ENCODE measurements at regions not wholly inside any gene's neighbourhood (a gene's known extent, or its start where the extent isn't known, plus 50 kb on each side); places are given as distances from the start of the nearest gene placed in this dataset.
"Not testable (repeated sequence)": the region's sequence is repeated elsewhere in the genome, so short reads cannot be mapped to it uniquely, and the experiment has no call there.

- no peak for DNase-seq
Measured at GRCh38 chrX:40893251-40893910, 158.0 kb upstream of the MED14 start.

GRCh38 chrX:40895246-40895645 is 159.9 kb upstream of the MED14 start:
- DNase-seq = no peak

GRCh38 chrX:40897718-40898270 is 162.5 kb upstream of the MED14 start:
- peak; percentile 35 for DNase-seq

GRCh38 chrX:40904739-40905138 is 169.4 kb upstream of the MED14 start:
- not testable (repeated sequence) for DNase-seq

GRCh38 chrX:40908026-40908425 is 172.7 kb upstream of the MED14 start:
- no peak for DNase-seq

- no peak for DNase-seq
Measured at GRCh38 chrX:40908857-40909475, 173.6 kb upstream of the MED14 start.

- peak; percentile 18 for DNase-seq
Measured at GRCh38 chrX:40912166-40912565, 173.1 kb upstream of the USP9X start.

- peak; percentile 18 for DNase-seq
Measured at GRCh38 chrX:40912576-40912975, 172.7 kb upstream of the USP9X start.

GRCh38 chrX:40920351-40920750 is 164.9 kb upstream of the USP9X start:
- DNase-seq = no peak

- no peak for DNase-seq
Measured at GRCh38 chrX:40922307-40922706, 162.9 kb upstream of the USP9X start.

- DNase-seq = not testable (repeated sequence)
Measured at GRCh38 chrX:40926739-40927427, 158.4 kb upstream of the USP9X start.

GRCh38 chrX:40928076-40928475 is 157.2 kb upstream of the USP9X start:
- DNase-seq = no peak

GRCh38 chrX:40931921-40932320 is 153.3 kb upstream of the USP9X start:
- DNase-seq = no peak

GRCh38 chrX:40933132-40933705 is 152.0 kb upstream of the USP9X start:
- peak; percentile 4 for DNase-seq

GRCh38 chrX:40933706-40934425 is 151.4 kb upstream of the USP9X start:
- no peak for DNase-seq

- DNase-seq = no peak
Measured at GRCh38 chrX:40936827-40937226, 148.4 kb upstream of the USP9X start.

- no peak for DNase-seq
Measured at GRCh38 chrX:40938423-40938822, 146.8 kb upstream of the USP9X start.

GRCh38 chrX:40943093-40943641 is 142.1 kb upstream of the USP9X start:
- DNase-seq = no peak

- DNase-seq = no peak
Measured at GRCh38 chrX:40945361-40945713, 139.9 kb upstream of the USP9X start.

GRCh38 chrX:40947276-40947675 is 138.0 kb upstream of the USP9X start:
- no peak for DNase-seq

GRCh38 chrX:40949071-40949470 is 136.2 kb upstream of the USP9X start:
- no peak for DNase-seq

GRCh38 chrX:40950546-40950945 is 134.7 kb upstream of the USP9X start:
- DNase-seq = no peak

GRCh38 chrX:40951407-40951806 is 133.8 kb upstream of the USP9X start:
- DNase-seq = not testable (repeated sequence)
